ENCODE measurements at regions not wholly inside any gene's neighbourhood (a gene's known extent, or its start where the extent isn't known, plus 50 kb on each side); places are given as distances from the start of the nearest gene placed in this dataset.

- no peaks in the 10 kb centered on the region for H4K20me1 ChIP-seq (ENCODE audit: insufficient read depth, low read length, poor library complexity, severe bottlenecking)
- H3K4me3 ChIP-seq (ENCODE audit: low read length, poor library complexity, severe bottlenecking) = no peak overlapping the region
- H2AFZ ChIP-seq (ENCODE audit: low read length) = no peak overlapping the region
- no peaks in the 10 kb centered on the region for H3K9me2 ChIP-seq (replicated peaks; ENCODE audit: low read depth, low read length)
- no peak overlapping the region for H3K9ac ChIP-seq (ENCODE audit: low read depth, low read length, poor library complexity, severe bottlenecking)
- H3K36me3 ChIP-seq (ENCODE audit: insufficient read depth, low read length) = no peaks in the 10 kb centered on the region
- no peaks in the 10 kb centered on the region for H3K4me1 ChIP-seq (ENCODE audit: insufficient read depth, low read length, poor library complexity, severe bottlenecking)
- TF ChIP-seq EZH2phosphoT487 (IDR thresholded peaks at IDR 0.05; ENCODE audit: borderline replicate concordance) = no peak
- no peak for TF ChIP-seq CTCF (conservative IDR thresholded peaks at IDR 0.05; ENCODE audit: low read length)
- no peaks in the 10 kb centered on the region for H3K27me3 ChIP-seq (ENCODE audit: insufficient read depth, low read length, poor library complexity, severe bottlenecking)
- H3K79me2 ChIP-seq (ENCODE audit: insufficient read depth, low read length) = no peaks in the 10 kb centered on the region
- no peaks in the 10 kb centered on the region; the same call in 1 of the 2 replicates for H3K9me3 ChIP-seq (ENCODE audit: insufficient read depth, low read depth, low read length)
- no peaks in the 10 kb centered on the region for H3F3A ChIP-seq (ENCODE audit: low read depth)
- H3K4me2 ChIP-seq (ENCODE audit: low read depth, low read length, poor library complexity, severe bottlenecking) = no peak overlapping the region
Observed at GRCh38 chr20:55646851-55647250, 358.5 kb downstream of the CBLN4 start.

- H3K4me1 ChIP-seq (ENCODE audit: insufficient read depth, low read length, poor library complexity, severe bottlenecking) = no peaks in the 10 kb centered on the region
- no peaks in the 10 kb centered on the region for H3K9me3 ChIP-seq (ENCODE audit: insufficient read depth, low read depth, low read length)
- TF ChIP-seq EZH2phosphoT487 (IDR thresholded peaks at IDR 0.05; ENCODE audit: borderline replicate concordance) = no peak
- TF ChIP-seq CTCF (conservative IDR thresholded peaks at IDR 0.05; ENCODE audit: low read length) = no peak
- H3K27me3 ChIP-seq (ENCODE audit: insufficient read depth, low read length, poor library complexity, severe bottlenecking) = no peaks in the 10 kb centered on the region
- no peak overlapping the region for H2AFZ ChIP-seq (ENCODE audit: low read length)
- H3K79me2 ChIP-seq (ENCODE audit: insufficient read depth, low read length) = no peaks in the 10 kb centered on the region
- no peak overlapping the region for H3K9ac ChIP-seq (ENCODE audit: low read depth, low read length, poor library complexity, severe bottlenecking)
- H3K4me2 ChIP-seq (ENCODE audit: low read depth, low read length, poor library complexity, severe bottlenecking) = no peak overlapping the region
- H3K36me3 ChIP-seq (ENCODE audit: insufficient read depth, low read length) = no peaks in the 10 kb centered on the region
- H3K4me3 ChIP-seq (ENCODE audit: low read length, poor library complexity, severe bottlenecking) = no peak overlapping the region
- H3F3A ChIP-seq (ENCODE audit: low read depth) = no peaks in the 10 kb centered on the region
- no peaks in the 10 kb centered on the region for H4K20me1 ChIP-seq (ENCODE audit: insufficient read depth, low read length, poor library complexity, severe bottlenecking)
- H3K9me2 ChIP-seq (replicated peaks; ENCODE audit: low read depth, low read length) = no peaks in the 10 kb centered on the region
Observed at GRCh38 chr20:55641497-55641896, 363.8 kb downstream of the CBLN4 start.

GRCh38 chr20:55635870-55636269 is 369.4 kb downstream of the CBLN4 start:
- H3K79me2 ChIP-seq (ENCODE audit: insufficient read depth, low read length) = no peaks in the 10 kb centered on the region
- no peaks in the 10 kb centered on the region for H3K4me1 ChIP-seq (ENCODE audit: insufficient read depth, low read length, poor library complexity, severe bottlenecking)
- no peak overlapping the region for H3K4me2 ChIP-seq (ENCODE audit: low read depth, low read length, poor library complexity, severe bottlenecking)
- no peaks in the 10 kb centered on the region for H4K20me1 ChIP-seq (ENCODE audit: insufficient read depth, low read length, poor library complexity, severe bottlenecking)
- no peak for TF ChIP-seq CTCF (conservative IDR thresholded peaks at IDR 0.05; ENCODE audit: low read length)
- TF ChIP-seq EZH2phosphoT487 (IDR thresholded peaks at IDR 0.05; ENCODE audit: borderline replicate concordance) = no peak
- H2AFZ ChIP-seq (ENCODE audit: low read length) = no peak overlapping the region
- H3K9me3 ChIP-seq (ENCODE audit: insufficient read depth, low read depth, low read length) = no peaks in the 10 kb centered on the region
- no peaks in the 10 kb centered on the region for H3F3A ChIP-seq (ENCODE audit: low read depth)
- H3K9ac ChIP-seq (ENCODE audit: low read depth, low read length, poor library complexity, severe bottlenecking) = no peak overlapping the region
- no peaks in the 10 kb centered on the region for H3K9me2 ChIP-seq (replicated peaks; ENCODE audit: low read depth, low read length)
- no peaks in the 10 kb centered on the region for H3K27me3 ChIP-seq (ENCODE audit: insufficient read depth, low read length, poor library complexity, severe bottlenecking)
- H3K4me3 ChIP-seq (ENCODE audit: low read length, poor library complexity, severe bottlenecking) = no peak overlapping the region
- H3K36me3 ChIP-seq (ENCODE audit: insufficient read depth, low read length) = no peaks in the 10 kb centered on the region
